A549 (cell line): ENCODE measurements at regions not wholly inside any gene's neighbourhood (a gene's known extent, or its start where the extent isn't known, plus 50 kb on each side); places are given as distances from the start of the nearest gene placed in this dataset.

ENCODE experiments used
- ATAC-seq, 2 experiments: fragments of 200-7000 bp in 1 of 2; fragments of >200 bp in 1 of 2; cut with Nextera tagmentation in 1 of 2; cut with Tn5 transposase in 1 of 2; 3 replicates each; pipeline versions ENCODE4 v1.8.0 to v1.9.1; 2018 to 2020; ENCODE audit warnings: mild to moderate bottlenecking in 1 of 2, moderate library complexity in 1 of 2
- CTCF ChIA-PET: fragments of 300-600 bp; sonication (Branson Sonifier 250); formaldehyde crosslinking; extraction: SDS; loops from one replicate; lab custom pipeline; 2021; ENCODE audit warnings: antibody characterized with exemption, inconsistent platforms; lab: Yijun Ruan, JAX
- POLR2A ChIA-PET: fragments of 350-600 bp; formaldehyde crosslinking; extraction: SDS; loops from one replicate; lab custom pipeline; 2021; ENCODE audit warnings: antibody characterized with exemption, inconsistent platforms; lab: Yijun Ruan, JAX
- DNase-seq, 2 experiments: peaks; one replicate each; pipeline versions ENCODE4 v3.0.0 to v3.0.0-alpha.2; 2011 to 2016; ENCODE audit warnings: low read depth in 1 of 2, low spot score in 1 of 2
- FAIRE-seq: peaks from 2 replicates; lab custom pipeline; 2011; peaks lifted over from hg19 to GRCh38; lab: Jason Lieb, UNC
- H3K27ac ChIP-seq, 2 experiments: fragments of >200 bp; sonication (Bioruptor Twin); formaldehyde crosslinking; 3 replicates each; pipeline ENCODE4 v1.5.1; 2016 to 2017
- H3K4me1 ChIP-seq: fragments of >200 bp; sonication (Bioruptor Twin); formaldehyde crosslinking; 3 replicates; pipeline ENCODE4 v1.6.1; 2016
- H3K4me2 ChIP-seq: fragments of >200 bp; sonication (Bioruptor Twin); formaldehyde crosslinking; 3 replicates; pipeline ENCODE4 v1.6.1; 2016
- H3K4me3 ChIP-seq: fragments of >200 bp; sonication (Bioruptor Twin); formaldehyde crosslinking; 3 replicates; pipeline ENCODE4 v1.5.1; 2016
- H3K9me3 ChIP-seq: fragments of >200 bp; sonication (Bioruptor Twin); formaldehyde crosslinking; 3 replicates; pipeline ENCODE4 v1.6.1; 2016
- BHLHE40 ChIP-seq: IDR thresholded peaks from 2 replicates; pipeline ENCODE4 v1.6.1; 2012; ENCODE audit warnings: low read depth, low read length, inconsistent platforms
- CTCF ChIP-seq: fragments of >200 bp; sonication (Bioruptor Twin); formaldehyde crosslinking; IDR thresholded peaks from 3 replicates; pipeline ENCODE4 v1.5.1; 2016
- EHF ChIP-seq: fragments of 250-450 bp; sonication (Bioruptor Pico); IDR thresholded peaks from 2 replicates; pipeline ENCODE4 v1.5.0; 2020; ENCODE audit warnings: mild to moderate bottlenecking
- ESRRA ChIP-seq: fragments of 150-350 bp; IDR thresholded peaks from 2 replicates; pipeline ENCODE4 v1.6.1; 2014; ENCODE audit warnings: mild to moderate bottlenecking, low read length, borderline replicate concordance
- HEYL ChIP-seq: fragments of 250-450 bp; sonication (Bioruptor Pico); IDR thresholded peaks from 2 replicates; pipeline ENCODE4 v1.8.0; 2021; ENCODE audit warnings: mild to moderate bottlenecking, moderate library complexity
- HOXA7 ChIP-seq: fragments of 250-450 bp; sonication (Bioruptor Pico); IDR thresholded peaks from 2 replicates; pipeline ENCODE4 v1.5.0; 2020; ENCODE audit warnings: mild to moderate bottlenecking, moderate library complexity
- HOXB13 ChIP-seq: fragments of 250-450 bp; sonication (Bioruptor Pico); IDR thresholded peaks from 2 replicates; pipeline ENCODE4 v1.5.0; 2020; ENCODE audit warnings: low read depth, mild to moderate bottlenecking, moderate library complexity
- HOXB5 ChIP-seq: fragments of 250-450 bp; sonication (Bioruptor Pico); IDR thresholded peaks from 2 replicates; pipeline ENCODE4 v1.5.0; 2020; ENCODE audit warnings: mild to moderate bottlenecking, moderate library complexity
- KDM1A ChIP-seq: fragments of 200-600 bp; sonication (generic); IDR thresholded peaks from 2 replicates; pipeline ENCODE4 v1.6.1; 2016; ENCODE audit warnings: low read depth, mild to moderate bottlenecking
- KDM5A ChIP-seq: fragments of 200-600 bp; sonication (generic); IDR thresholded peaks from 2 replicates; pipeline ENCODE4 v1.6.1; 2016; ENCODE audit warnings: antibody characterized with exemption, mild to moderate bottlenecking
- MAZ ChIP-seq: fragments of 150-350 bp; IDR thresholded peaks from 2 replicates; pipeline ENCODE4 v1.6.1; 2014; ENCODE audit warnings: antibody characterized with exemption, low read depth, low read length, borderline replicate concordance
- NFE2L2 ChIP-seq: fragments of 150-350 bp; conservative IDR thresholded peaks from 2 replicates; pipeline ENCODE4 v1.6.1; 2014; ENCODE audit warnings: low read length
- NR3C1 ChIP-seq: fragments of >200 bp; sonication (Bioruptor Twin); formaldehyde crosslinking; IDR thresholded peaks from 3 replicates; pipeline ENCODE4 v1.6.1; 2017
- PBX3 ChIP-seq: IDR thresholded peaks from 2 replicates; pipeline ENCODE4 v1.6.1; 2012
- PHF8 ChIP-seq: fragments of 200-600 bp; sonication (generic); IDR thresholded peaks from 2 replicates; pipeline ENCODE4 v1.6.1; 2016; ENCODE audit warnings: low read depth, mild to moderate bottlenecking, antibody characterized with exemption, moderate library complexity, borderline replicate concordance
- POLR2A ChIP-seq: IDR thresholded peaks from 2 replicates; pipeline ENCODE4 v1.6.1; 2012; ENCODE audit warnings: mild to moderate bottlenecking, low read length
- RCOR1 ChIP-seq: fragments of 150-350 bp; IDR thresholded peaks from 2 replicates; pipeline ENCODE4 v1.6.1; 2014; ENCODE audit warnings: antibody characterized with exemption, low read length, low read depth
- RFX5 ChIP-seq: fragments of 450-650 bp; IDR thresholded peaks from 2 replicates; pipeline ENCODE4 v1.7.1; 2014; ENCODE audit warnings: antibody characterized with exemption, mild to moderate bottlenecking, moderate library complexity
- RNF2 ChIP-seq: fragments of 200-600 bp; sonication (generic); IDR thresholded peaks from 2 replicates; pipeline ENCODE4 v1.6.1; 2016; ENCODE audit warnings: low read depth, mild to moderate bottlenecking, antibody characterized with exemption, moderate library complexity, borderline replicate concordance
- TFCP2L1 ChIP-seq: fragments of 250-450 bp; sonication (Bioruptor Pico); IDR thresholded peaks from 2 replicates; pipeline ENCODE4 v1.5.0; 2021; ENCODE audit warnings: mild to moderate bottlenecking
- ZSCAN20 ChIP-seq: fragments of 250-450 bp; sonication (Bioruptor Pico); IDR thresholded peaks from 2 replicates; pipeline ENCODE4 v1.8.0; 2022; ENCODE audit warnings: mild to moderate bottlenecking, moderate library complexity
- WGBS: methylation state at CpG from one replicate; pipeline ENCODE4 v1.1.6; 2017; ENCODE audit errors: missing lambda C conversion rate; 5-methylcytosine and 5-hydroxymethylcytosine counted together
- TF ChIP-seq, protein P1 (sequence below): fragments of 450-650 bp; IDR thresholded peaks from 2 replicates; pipeline ENCODE4 v1.6.1; 2014; ENCODE audit warnings: antibody characterized with exemption

DNA sequence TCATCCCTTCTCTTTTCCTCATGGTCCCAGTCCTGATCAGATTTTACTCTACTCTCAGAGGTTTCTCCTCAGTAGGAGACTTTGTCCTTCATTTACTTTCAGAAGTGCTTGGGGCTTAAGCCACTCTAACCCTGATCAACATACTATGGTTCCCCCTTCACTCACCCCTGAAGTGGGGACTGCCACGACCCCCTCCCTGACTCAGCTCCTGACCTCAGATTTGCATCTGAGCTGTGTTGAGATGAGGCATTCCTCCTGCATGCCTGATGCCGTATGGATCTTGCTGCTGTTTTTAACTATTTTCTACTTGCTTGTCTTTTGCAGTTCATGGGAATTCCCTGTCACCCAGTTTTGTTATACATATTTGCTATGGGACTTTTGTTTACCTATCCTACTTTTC lies 306.7 kb upstream of the CHST9 start (continued):
- TF ChIP-seq RCOR1 (no peak), NFE2L2 (no peak), HOXA7 (CRISPR knock-in tag) (no peak), ZSCAN20 (CRISPR knock-in tag) (no peak), EHF (no peak), HEYL (CRISPR knock-in tag) (no peak)
- TF ChIP-seq, all 56 proteins: peak for 0

DNA sequence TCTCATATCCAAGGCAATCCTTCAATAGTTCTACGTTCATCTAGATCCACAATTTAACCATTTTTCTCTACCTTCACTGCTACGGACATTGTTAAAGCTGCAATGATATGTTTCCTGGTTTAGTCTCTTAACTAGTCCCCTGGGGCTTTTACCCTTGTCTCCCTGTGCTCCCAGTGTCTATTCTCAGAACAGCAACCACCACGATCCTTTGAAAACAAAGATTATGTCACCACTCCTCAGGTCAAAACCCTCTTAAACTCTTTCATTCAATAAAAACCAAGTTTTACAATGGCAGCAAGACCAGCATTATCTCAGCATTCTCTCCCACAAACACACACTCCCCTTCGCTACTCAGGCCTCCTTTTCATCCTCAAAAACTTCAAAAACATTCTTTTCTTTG lies 298.2 kb upstream of the CHST9 start:
- Histone ChIP-seq H3K27ac (no peak overlapping the region), H3K4me3 (no peak overlapping the region), H3K4me2 (no peak overlapping the region), H3K4me1 (no peaks in the 10 kb centered on the region), H3K9me3 (no peaks in the 10 kb centered on the region)
- ChIA-PET CTCF (no interaction called here), POLR2A (no interaction called here)
- 19% methylated on average over 4 of the region's 4 CpGs for WGBS
- DNase-seq (no peak), FAIRE-seq (no peak), ATAC-seq (no peak)
- no peak for TF ChIP-seq POLR2A
- TF ChIP-seq KDM1A: no peak
- TF ChIP-seq TFCP2L1 (CRISPR knock-in tag): no peak
- TF ChIP-seq, protein P1, sequence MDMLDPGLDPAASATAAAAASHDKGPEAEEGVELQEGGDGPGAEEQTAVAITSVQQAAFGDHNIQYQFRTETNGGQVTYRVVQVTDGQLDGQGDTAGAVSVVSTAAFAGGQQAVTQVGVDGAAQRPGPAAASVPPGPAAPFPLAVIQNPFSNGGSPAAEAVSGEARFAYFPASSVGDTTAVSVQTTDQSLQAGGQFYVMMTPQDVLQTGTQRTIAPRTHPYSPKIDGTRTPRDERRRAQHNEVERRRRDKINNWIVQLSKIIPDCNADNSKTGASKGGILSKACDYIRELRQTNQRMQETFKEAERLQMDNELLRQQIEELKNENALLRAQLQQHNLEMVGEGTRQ: no peak
- TF ChIP-seq MAZ: no peak
- TF ChIP-seq CTCF: no peak
- TF ChIP-seq KDM5A: no peak
- TF ChIP-seq HEYL (CRISPR knock-in tag): no peak

DNA sequence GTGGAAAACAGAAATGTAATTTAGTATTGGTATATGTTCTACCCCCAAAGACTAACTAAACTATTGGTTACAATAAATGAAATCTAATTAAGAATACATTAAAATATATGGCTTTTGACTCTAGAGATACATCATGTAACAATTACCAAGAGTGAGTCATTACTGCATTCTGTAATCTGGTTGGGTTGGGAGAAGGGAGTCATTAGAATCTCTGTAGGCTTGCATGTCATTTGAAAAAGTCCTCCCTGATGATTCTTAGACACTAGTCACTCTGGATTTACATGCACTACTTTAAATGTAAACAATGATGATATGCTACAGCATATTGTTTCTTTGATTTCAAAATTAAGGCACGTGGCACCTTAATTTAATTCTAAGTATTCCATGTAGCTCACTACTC lies 293.4 kb upstream of the CHST9 start:
- ChIA-PET CTCF (no interaction called here), POLR2A (no interaction called here)
- no peaks in the 10 kb centered on the region for H3K4me1 ChIP-seq

DNA sequence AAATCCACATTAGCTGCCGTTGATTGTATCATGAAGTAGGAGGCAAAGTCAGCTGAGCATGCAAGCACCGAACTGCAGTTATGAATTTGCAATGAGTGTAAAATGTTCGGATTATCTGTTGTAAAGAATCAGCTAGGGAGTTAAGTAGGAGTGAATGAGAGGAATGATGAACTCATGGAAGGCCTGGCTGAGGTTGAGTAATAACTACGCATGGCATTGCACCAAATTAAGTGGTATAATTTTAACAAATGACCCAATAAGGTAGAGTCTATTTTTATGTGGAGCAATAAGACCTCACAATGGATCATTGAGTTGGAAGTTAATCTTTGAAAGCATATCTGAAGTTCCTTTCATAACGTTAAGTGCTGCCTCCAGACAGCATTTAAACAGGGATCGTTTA lies 288.2 kb upstream of the CHST9 start:
- FAIRE-seq (no peak), ATAC-seq (no peak), DNase-seq (no peak)
- no peak for TF ChIP-seq PHF8
- no peak for TF ChIP-seq NR3C1
- no peak for TF ChIP-seq PBX3
- no peak for TF ChIP-seq TFCP2L1 (CRISPR knock-in tag)
- TF ChIP-seq ESRRA: no peak
- TF ChIP-seq EHF: no peak
- TF ChIP-seq BHLHE40: no peak
- no peak for TF ChIP-seq RNF2
- no peak for TF ChIP-seq HOXB13
- TF ChIP-seq HOXB5 (CRISPR knock-in tag): no peak
- TF ChIP-seq RFX5: no peak
- H3K9me3 ChIP-seq: no peaks in the 10 kb centered on the region
- H3K4me3 ChIP-seq: no peak overlapping the region
- H3K4me1 ChIP-seq: no peaks in the 10 kb centered on the region
- 30% methylated on average over 6 of the region's 6 CpGs for WGBS
- CTCF ChIA-PET: no interaction called here
- H3K27ac ChIP-seq: no peak overlapping the region
- POLR2A ChIA-PET: no interaction called here
- no peak overlapping the region for H3K4me2 ChIP-seq

More for the DNA sequence above, 293.4 kb upstream of the CHST9 start:
- Histone ChIP-seq H3K4me2 (no peak overlapping the region), H3K9me3 (no peaks in the 10 kb centered on the region), H3K4me3 (no peak overlapping the region), H3K27ac (no peak overlapping the region)
- FAIRE-seq (no peak), DNase-seq (no peak), ATAC-seq (no peak)
- WGBS: 0% methylated on average over 1 of the region's 1 CpG
- no peak for TF ChIP-seq TFCP2L1 (CRISPR knock-in tag)
